Nephron (organoid): ENCODE measurements at regions not wholly inside any gene's neighbourhood (a gene's known extent, or its start where the extent isn't known, plus 50 kb on each side); places are given as distances from the start of the nearest gene placed in this dataset.
"Not testable (repeated sequence)": the region's sequence is repeated elsewhere in the genome, so short reads cannot be mapped to it uniquely, and the experiment has no call there.

ENCODE experiments used
- H3K27ac Mint-ChIP-seq, 3 experiments: 2 replicates each; pipeline ENCODE4 v1.8.0; 2020; ENCODE audit warnings: mixed read lengths in 3 of 3, mild to moderate bottlenecking in 2 of 3, moderate library complexity in 1 of 3
- H3K27me3 Mint-ChIP-seq: 2 replicates; pipeline ENCODE4 v1.8.0; 2021; ENCODE audit warnings: low read depth, mild to moderate bottlenecking, moderate library complexity, mixed read lengths
- H3K36me3 Mint-ChIP-seq: 2 replicates; pipeline ENCODE4 v1.8.0; 2020; ENCODE audit warnings: low read depth, mixed read lengths
- H3K4me1 Mint-ChIP-seq: 2 replicates; pipeline ENCODE4 v1.8.0; 2020; ENCODE audit warnings: mixed read lengths
- H3K4me3 Mint-ChIP-seq, 3 experiments: 2 replicates each; pipeline ENCODE4 v1.8.0; 2020; ENCODE audit warnings: mild to moderate bottlenecking in 3 of 3, mixed read lengths in 3 of 3, moderate library complexity in 2 of 3
- H3K9me3 Mint-ChIP-seq: 2 replicates; pipeline ENCODE4 v1.8.0; 2020; ENCODE audit warnings: mixed read lengths
- TF ChIP-seq, protein P1 (sequence below), 3 experiments: fragments of 200-600 bp; sonication (generic); IDR thresholded peaks; one replicate each; pipeline ENCODE4 v1.5.0; 2021; ENCODE audit warnings: antibody characterized with exemption in 3 of 3; ENCODE audit not compliant: unreplicated experiment in 3 of 3

DNA sequence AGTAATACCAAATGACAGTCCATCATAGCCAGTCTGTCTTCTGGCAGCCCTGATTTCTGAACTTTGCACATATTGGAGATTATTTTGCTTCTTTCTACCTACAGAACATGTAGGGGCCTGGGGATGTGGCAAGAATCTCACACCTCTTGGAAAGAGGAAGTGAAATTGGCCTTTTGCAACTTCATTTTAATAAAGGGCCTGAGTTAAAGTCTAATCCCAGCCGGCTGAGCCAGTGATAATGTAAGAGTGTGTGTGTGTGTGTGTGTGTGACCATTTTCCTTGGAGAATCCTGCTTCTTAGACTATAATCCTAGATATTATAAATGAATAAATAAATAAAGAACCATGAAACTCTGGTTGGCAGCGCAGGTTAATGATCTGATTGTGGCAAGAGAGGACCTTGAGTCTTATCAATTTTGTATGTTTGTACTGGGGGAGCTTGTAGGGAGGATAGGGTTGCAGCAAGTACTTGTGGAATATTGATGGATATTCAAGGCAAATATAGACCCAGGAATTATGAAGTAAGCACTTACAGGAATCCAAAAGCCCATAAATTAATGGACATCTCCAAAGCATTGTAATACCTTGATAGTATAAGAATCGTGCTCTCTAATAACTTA is 233.2 kb upstream of the AMIGO2 start:
- no peaks in the 10 kb centered on the region for H3K9me3 Mint-ChIP-seq
- H3K27ac Mint-ChIP-seq, result peak overlapping the region in 1 of 3 experiments; percentile 35
- no peaks in the 10 kb centered on the region for H3K27me3 Mint-ChIP-seq
- H3K4me1 Mint-ChIP-seq, result peaks cover 5% of the 10 kb centered on the region
- TF ChIP-seq, protein P1, sequence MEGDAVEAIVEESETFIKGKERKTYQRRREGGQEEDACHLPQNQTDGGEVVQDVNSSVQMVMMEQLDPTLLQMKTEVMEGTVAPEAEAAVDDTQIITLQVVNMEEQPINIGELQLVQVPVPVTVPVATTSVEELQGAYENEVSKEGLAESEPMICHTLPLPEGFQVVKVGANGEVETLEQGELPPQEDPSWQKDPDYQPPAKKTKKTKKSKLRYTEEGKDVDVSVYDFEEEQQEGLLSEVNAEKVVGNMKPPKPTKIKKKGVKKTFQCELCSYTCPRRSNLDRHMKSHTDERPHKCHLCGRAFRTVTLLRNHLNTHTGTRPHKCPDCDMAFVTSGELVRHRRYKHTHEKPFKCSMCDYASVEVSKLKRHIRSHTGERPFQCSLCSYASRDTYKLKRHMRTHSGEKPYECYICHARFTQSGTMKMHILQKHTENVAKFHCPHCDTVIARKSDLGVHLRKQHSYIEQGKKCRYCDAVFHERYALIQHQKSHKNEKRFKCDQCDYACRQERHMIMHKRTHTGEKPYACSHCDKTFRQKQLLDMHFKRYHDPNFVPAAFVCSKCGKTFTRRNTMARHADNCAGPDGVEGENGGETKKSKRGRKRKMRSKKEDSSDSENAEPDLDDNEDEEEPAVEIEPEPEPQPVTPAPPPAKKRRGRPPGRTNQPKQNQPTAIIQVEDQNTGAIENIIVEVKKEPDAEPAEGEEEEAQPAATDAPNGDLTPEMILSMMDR (IDR thresholded peaks at IDR 0.05; ENCODE audit: unreplicated experiment in 3 of 3), result no peak
- no peak overlapping the region for H3K4me3 Mint-ChIP-seq
- H3K36me3 Mint-ChIP-seq, result no peaks in the 10 kb centered on the region

DNA sequence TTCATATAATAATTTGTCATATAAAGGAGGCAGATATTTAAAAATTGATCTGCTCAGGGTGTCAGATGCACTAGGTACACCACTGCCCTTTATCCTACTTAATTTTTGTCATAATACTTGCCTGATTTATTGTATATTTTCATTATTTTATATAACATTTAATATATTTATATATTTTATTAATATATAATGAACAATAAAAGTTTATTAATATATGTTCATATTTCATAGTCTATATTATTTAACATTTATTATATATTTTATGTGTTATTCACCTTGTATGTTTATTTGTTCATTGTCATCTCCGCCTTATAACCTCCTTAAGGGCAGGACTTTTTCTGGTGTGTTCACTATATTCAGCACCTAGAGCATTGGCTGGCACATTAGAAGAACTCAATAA is 232.4 kb upstream of the AMIGO2 start:
- H3K4me1 Mint-ChIP-seq, result peaks cover 5% of the 10 kb centered on the region
- no peaks in the 10 kb centered on the region for H3K36me3 Mint-ChIP-seq
- H3K27me3 Mint-ChIP-seq, result no peaks in the 10 kb centered on the region
- TF ChIP-seq, protein P1 (IDR thresholded peaks at IDR 0.05; ENCODE audit: unreplicated experiment in 3 of 3), result no peak
- H3K9me3 Mint-ChIP-seq, result no peaks in the 10 kb centered on the region
- no peak overlapping the region for H3K4me3 Mint-ChIP-seq
- H3K27ac Mint-ChIP-seq, result no peak overlapping the region

DNA sequence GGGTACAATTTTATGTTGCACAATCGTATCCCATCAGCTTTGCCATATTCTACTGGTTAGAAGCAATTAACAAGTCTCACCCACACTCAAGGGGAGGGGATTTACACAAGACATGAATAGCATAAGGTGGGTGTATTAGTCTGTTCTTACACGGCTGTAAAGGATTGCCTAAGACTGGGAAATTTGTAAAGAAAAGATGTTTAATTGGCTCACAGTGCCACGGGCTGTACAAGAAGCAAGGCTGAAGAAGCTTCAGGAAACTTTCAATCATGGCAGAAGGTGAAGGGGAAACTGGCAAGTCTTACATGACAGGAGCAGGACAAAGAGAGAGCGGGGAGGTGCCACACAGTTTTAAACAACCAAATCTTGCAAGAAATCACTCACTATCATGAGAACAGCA is 231.8 kb upstream of the AMIGO2 start:
- Mint-ChIP-seq H3K4me3 (no peak overlapping the region), H3K27me3 (no peaks in the 10 kb centered on the region), H3K9me3 (no peaks in the 10 kb centered on the region), H3K36me3 (no peaks in the 10 kb centered on the region), H3K4me1 (peaks cover 3% of the 10 kb centered on the region), H3K27ac (no peak overlapping the region)
- TF ChIP-seq, protein P1 (IDR thresholded peaks at IDR 0.05; ENCODE audit: unreplicated experiment in 3 of 3), result no peak

DNA sequence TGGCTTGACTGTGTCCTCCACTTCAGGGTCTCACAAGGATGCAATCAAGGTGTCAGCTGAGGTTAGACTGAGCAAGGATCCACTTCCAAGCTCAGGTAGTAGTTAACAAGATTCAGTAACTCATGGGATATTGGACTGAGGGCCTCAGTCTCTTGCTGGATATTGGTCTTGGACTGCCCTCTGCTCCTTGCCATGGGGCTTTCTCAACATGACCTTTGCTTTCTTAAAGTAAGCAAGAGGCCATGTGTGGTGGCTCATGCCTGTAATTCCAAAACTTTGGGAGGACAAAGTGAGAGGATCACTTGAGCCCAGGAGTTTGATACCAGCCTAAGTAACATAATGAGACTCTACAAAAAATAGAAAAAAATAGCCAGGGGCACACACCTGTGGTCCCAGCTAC is 231.3 kb upstream of the AMIGO2 start:
- Mint-ChIP-seq H3K4me1 (no peaks in the 10 kb centered on the region), H3K9me3 (no peaks in the 10 kb centered on the region), H3K27me3 (no peaks in the 10 kb centered on the region), H3K36me3 (no peaks in the 10 kb centered on the region), H3K27ac (no peak overlapping the region), H3K4me3 (no peak overlapping the region)
- TF ChIP-seq, protein P1 (IDR thresholded peaks at IDR 0.05; ENCODE audit: unreplicated experiment in 3 of 3), result no peak

DNA sequence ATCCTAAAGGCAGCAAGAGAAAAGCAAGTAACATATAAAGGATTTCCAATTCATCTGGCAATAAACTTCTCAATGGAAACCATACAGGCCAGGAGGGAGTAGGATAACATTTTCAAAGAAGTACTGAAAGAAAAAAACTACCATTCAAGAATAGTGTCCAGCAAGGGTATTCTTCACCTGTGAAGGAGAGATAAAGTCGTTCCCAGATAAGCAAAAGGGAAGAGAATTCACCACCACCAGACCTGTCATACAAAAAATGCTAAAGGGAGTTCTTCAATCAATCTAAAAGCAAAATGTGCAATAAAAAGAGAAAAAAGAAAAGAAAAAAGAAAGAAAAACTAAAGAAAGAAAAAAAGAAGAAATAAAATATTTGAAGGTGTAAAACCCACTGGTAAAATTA is 228.9 kb upstream of the AMIGO2 start:
- TF ChIP-seq, protein P1 (IDR thresholded peaks at IDR 0.05; ENCODE audit: unreplicated experiment in 3 of 3), result no peak
- Mint-ChIP-seq H3K36me3 (no peaks in the 10 kb centered on the region), H3K27ac (no peak overlapping the region), H3K9me3 (no peaks in the 10 kb centered on the region), H3K4me1 (no peaks in the 10 kb centered on the region), H3K27me3 (peaks cover 1% of the 10 kb centered on the region), H3K4me3 (no peak overlapping the region)

DNA sequence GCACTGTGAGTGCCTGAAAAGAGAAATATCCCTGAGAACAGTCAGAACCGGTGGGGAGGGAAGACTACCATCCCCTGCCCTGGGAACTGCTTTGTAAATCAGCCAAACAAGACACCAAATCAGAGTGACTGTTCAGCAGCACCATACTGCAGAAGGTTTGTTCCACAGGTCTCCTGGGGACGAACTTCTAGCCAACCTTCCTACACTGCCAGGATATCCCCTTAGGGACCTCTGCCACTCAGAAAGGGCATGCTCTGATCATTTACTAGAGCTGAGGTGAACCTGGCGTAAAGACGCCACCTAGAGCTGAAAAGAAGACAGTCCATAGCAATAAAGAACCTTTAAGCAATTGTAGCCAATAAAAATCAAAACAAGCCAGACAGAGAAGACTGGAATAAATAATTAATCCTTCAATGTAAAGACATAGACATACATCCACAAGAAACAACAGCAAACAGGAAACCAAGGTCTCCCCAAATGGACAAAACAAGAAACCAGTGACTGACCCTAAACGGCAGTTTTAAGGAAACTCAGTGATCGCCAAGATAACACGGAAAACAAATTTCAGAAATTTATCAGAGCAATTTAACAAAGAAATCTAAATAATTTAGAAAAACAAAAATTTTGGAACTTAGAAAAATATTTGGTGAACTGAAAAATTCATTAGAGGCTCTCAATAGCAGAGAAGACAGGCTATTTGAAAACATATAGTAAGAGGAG is 228.1 kb upstream of the AMIGO2 start:
- H3K36me3 Mint-ChIP-seq, result no peaks in the 10 kb centered on the region
- no peak overlapping the region for H3K27ac Mint-ChIP-seq
- H3K4me3 Mint-ChIP-seq, result no peak overlapping the region
- TF ChIP-seq, protein P1 (IDR thresholded peaks at IDR 0.05; ENCODE audit: unreplicated experiment in 3 of 3), result peak in 2 of 3 experiments; percentile 47 to 57
- H3K9me3 Mint-ChIP-seq, result no peaks in the 10 kb centered on the region
- H3K27me3 Mint-ChIP-seq, result peaks cover 4% of the 10 kb centered on the region
- no peaks in the 10 kb centered on the region for H3K4me1 Mint-ChIP-seq

DNA sequence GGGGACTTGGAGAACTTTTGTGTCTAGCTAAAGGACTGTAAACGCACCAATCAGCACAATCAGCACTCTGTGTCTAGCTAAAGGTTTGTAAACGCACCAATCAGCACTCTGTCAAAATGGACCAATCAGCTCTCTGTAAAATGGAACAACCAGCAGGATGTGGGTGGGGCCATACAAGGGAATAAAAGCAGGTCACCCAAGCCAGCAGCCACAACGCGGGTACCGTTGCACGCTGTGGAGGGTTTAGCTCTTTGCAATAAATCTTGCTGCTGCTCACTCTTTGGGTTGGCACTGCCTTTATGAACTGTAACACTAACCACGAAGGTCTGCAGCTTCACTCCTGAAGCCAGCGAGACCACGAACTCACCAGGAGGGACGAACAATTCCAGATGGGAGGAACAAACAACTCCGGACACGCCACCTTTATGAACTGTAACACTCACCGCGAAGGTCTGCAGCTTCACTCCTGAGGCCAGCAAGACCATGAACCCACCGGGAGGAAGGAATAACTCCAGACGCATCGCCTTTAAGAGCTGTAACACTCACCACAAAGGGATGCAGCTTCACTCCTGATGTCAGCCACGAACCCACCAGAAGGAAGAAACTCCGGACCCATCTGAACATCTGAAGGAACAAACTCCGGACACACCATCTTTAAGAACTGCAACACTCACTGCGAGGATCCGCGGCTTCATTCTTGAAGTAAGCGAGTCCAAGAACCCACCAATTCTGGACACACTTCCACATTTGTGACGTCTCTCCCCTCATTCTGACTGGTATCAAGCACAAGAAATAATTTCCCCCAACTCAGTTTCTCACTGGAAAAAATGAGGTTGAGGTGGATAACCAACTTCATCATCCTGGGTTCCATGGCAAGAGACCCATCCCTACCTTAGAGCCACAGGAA is 227.3 kb upstream of the AMIGO2 start:
- H3K4me1 Mint-ChIP-seq, H3K27ac Mint-ChIP-seq, H3K9me3 Mint-ChIP-seq, H3K4me3 Mint-ChIP-seq, H3K36me3 Mint-ChIP-seq, H3K27me3 Mint-ChIP-seq: not testable (repeated sequence)
